ENCODE measurements at regions not wholly inside any gene's neighbourhood (a gene's known extent, or its start where the extent isn't known, plus 50 kb on each side); places are given as distances from the start of the nearest gene placed in this dataset.

DNA sequence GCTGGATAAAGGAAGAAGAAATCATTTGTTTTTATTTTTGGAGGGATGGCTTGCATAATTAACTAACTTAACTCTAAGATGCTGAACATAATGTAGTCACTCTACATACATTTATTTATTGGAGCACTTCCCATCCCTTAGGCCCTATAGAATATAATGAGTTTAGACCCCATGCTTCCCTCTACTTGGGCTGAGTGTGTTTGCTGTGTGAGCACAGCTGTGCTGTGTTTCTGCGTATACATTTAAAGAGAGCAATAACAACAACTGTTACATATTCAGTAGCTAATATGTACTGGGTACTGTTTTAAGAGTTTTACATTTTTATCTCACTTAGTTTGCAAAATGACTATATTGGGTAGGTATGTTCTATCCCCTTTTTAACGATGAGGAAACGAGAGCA lies 736.6 kb upstream of the NRSN1 start:
- no peak for TF ChIP-seq CTCF (conservative IDR thresholded peaks at IDR 0.05; ENCODE audit: low read length)
- no peak for TF ChIP-seq EZH2phosphoT487 (IDR thresholded peaks at IDR 0.05; ENCODE audit: borderline replicate concordance)

Data from Loucy (cell line).